ENCODE measurements at regions not wholly inside any gene's neighbourhood (a gene's known extent, or its start where the extent isn't known, plus 50 kb on each side); places are given as distances from the start of the nearest gene placed in this dataset.

GRCh38 chr1:232378266-232379062 lies 251.5 kb downstream of the SIPA1L2 start:
- TF ChIP-seq CTCF (IDR thresholded peaks at IDR 0.05; ENCODE audit: low read depth, low read length, missing control alignments): no peak
- Histone ChIP-seq H3K4me3 (ENCODE audit: low read depth, low read length) (no peak overlapping the region), H3K36me3 (replicated peaks) (no peaks in the 10 kb centered on the region), H3K27me3 (replicated peaks) (no peaks in the 10 kb centered on the region), H3K27ac (no peak overlapping the region)
- no peak for DNase-seq
- in situ Hi-C loops (cut with HindIII; ENCODE audit: low pct_ligation_motif_present, low sequenced_read_pairs): no loop called here

- peak; percentile 61 for DNase-seq
- H3K27ac ChIP-seq: no peak overlapping the region
- no peaks in the 10 kb centered on the region for H3K36me3 ChIP-seq (replicated peaks)
- in situ Hi-C loops (cut with HindIII; ENCODE audit: low pct_ligation_motif_present, low sequenced_read_pairs): no loop called here
- no peak for TF ChIP-seq CTCF (IDR thresholded peaks at IDR 0.05; ENCODE audit: low read depth, low read length, missing control alignments)
- H3K4me3 ChIP-seq (ENCODE audit: low read depth, low read length): no peak overlapping the region
- H3K27me3 ChIP-seq (replicated peaks): no peaks in the 10 kb centered on the region
These were observed 252.5 kb downstream of the SIPA1L2 start for GRCh38 chr1:232377494-232377770.

GRCh38 chr1:232376632-232377493 lies 253.1 kb downstream of the SIPA1L2 start:
- no peaks in the 10 kb centered on the region for H3K27me3 ChIP-seq (replicated peaks)

GRCh38 chr1:232372841-232373440 lies 257.0 kb downstream of the SIPA1L2 start:
- no peak overlapping the region for H3K4me3 ChIP-seq (ENCODE audit: low read depth, low read length)
- H3K36me3 ChIP-seq (replicated peaks): no peaks in the 10 kb centered on the region
- DNase-seq: no peak
- no peak for TF ChIP-seq CTCF (IDR thresholded peaks at IDR 0.05; ENCODE audit: low read depth, low read length, missing control alignments)
- H3K27me3 ChIP-seq (replicated peaks): no peaks in the 10 kb centered on the region
- H3K27ac ChIP-seq: no peak overlapping the region
- in situ Hi-C loops (cut with HindIII; ENCODE audit: low pct_ligation_motif_present, low sequenced_read_pairs): no loop called here

More at GRCh38 chr1:232376632-232377493, 253.1 kb downstream of the SIPA1L2 start:
- TF ChIP-seq CTCF (IDR thresholded peaks at IDR 0.05; ENCODE audit: low read depth, low read length, missing control alignments): no peak
- no peak for DNase-seq
- Histone ChIP-seq H3K4me3 (ENCODE audit: low read depth, low read length) (no peak overlapping the region), H3K36me3 (replicated peaks) (no peaks in the 10 kb centered on the region), H3K27ac (no peak overlapping the region)
- in situ Hi-C loops (cut with HindIII; ENCODE audit: low pct_ligation_motif_present, low sequenced_read_pairs): no loop called here

- DNase-seq: no peak
These were observed 257.5 kb downstream of the SIPA1L2 start for GRCh38 chr1:232372431-232372830.

More at GRCh38 chr1:232372431-232372830, 257.5 kb downstream of the SIPA1L2 start:
- no peaks in the 10 kb centered on the region for H3K36me3 ChIP-seq (replicated peaks)
- no peak overlapping the region for H3K27ac ChIP-seq
- H3K4me3 ChIP-seq (ENCODE audit: low read depth, low read length): no peak overlapping the region
- H3K27me3 ChIP-seq (replicated peaks): no peaks in the 10 kb centered on the region
- in situ Hi-C loops (cut with HindIII; ENCODE audit: low pct_ligation_motif_present, low sequenced_read_pairs): no loop called here
- no peak for TF ChIP-seq CTCF (IDR thresholded peaks at IDR 0.05; ENCODE audit: low read depth, low read length, missing control alignments)
